GM18867 (cell line): ENCODE measurements at regions not wholly inside any gene's neighbourhood (a gene's known extent, or its start where the extent isn't known, plus 50 kb on each side); places are given as distances from the start of the nearest gene placed in this dataset.
"Not testable (repeated sequence)": the region's sequence is repeated elsewhere in the genome, so short reads cannot be mapped to it uniquely, and the experiment has no call there.

Source experiments
- ATAC-seq: cut with Tn5 transposase; IDR thresholded peaks from one replicate; pipeline ENCODE4 v1.9.1; 2021; ENCODE audit warnings: mild to moderate bottlenecking, moderate library complexity; ENCODE audit not compliant: unreplicated experiment

GRCh38 chr7:68828575-68828974, 769.7 kb upstream of the AUTS2 start:
- ATAC-seq, result no peak

DNA sequence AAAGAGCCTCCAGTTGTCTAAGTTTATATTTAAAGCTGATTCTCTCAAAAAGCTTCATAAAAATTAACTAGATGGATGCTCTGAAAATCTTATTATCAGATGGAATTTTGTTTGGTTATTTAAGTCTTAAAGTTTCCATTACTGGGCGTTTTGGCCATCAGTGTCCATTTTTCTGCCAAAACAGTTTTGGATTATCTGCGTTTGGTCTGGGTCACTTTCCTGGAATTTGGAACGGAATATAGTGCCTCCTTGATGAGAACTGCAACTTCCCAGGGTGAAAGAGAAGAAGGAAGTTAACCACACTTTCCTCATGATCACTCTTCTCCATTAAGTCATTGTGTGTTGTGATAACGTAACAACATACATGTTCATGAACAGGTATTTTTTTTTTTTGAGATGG, 764.9 kb upstream of the AUTS2 start:
- no peak for ATAC-seq

DNA sequence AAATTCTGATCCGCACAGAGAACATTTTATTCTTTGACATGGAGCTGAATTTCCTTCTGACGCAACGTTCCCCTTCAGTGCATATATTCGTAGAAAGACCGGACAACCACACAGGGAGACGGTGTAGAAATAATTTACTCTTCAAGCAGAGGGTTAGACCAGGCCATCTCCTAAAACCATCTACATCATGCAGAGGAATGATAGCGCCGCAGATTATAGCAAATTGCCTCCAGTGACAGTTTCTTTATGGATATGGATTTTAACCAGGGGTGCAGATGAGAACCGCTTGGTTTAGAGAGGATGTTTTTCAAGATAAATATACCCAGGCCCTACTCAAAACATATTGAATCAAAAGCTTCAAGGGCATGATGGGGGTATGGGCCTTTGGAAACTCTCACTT, 759.3 kb upstream of the AUTS2 start:
- no peak for ATAC-seq

DNA sequence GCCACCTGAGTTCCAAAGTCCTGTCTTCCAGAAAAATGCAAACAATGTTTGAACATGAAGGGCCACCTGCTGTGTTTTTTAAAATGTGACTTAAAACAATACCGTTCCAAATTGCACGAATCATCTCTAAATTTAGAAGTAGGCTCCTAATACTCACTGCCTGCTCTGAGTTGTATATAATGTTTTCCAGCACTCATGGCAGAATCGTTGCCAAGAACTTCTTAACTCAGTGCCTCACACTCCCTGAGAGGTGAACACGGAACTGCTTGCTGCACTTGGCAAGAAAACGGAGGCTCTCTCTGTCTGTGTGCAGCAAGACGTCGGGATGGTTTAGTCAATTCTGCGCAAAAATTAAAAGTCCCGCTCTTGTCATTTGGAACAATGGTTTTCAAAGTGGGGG, 757.3 kb upstream of the AUTS2 start:
- ATAC-seq, result no peak

- not testable (repeated sequence) for ATAC-seq
These were observed 754.3 kb upstream of the AUTS2 start for GRCh38 chr7:68843985-68844384.

DNA sequence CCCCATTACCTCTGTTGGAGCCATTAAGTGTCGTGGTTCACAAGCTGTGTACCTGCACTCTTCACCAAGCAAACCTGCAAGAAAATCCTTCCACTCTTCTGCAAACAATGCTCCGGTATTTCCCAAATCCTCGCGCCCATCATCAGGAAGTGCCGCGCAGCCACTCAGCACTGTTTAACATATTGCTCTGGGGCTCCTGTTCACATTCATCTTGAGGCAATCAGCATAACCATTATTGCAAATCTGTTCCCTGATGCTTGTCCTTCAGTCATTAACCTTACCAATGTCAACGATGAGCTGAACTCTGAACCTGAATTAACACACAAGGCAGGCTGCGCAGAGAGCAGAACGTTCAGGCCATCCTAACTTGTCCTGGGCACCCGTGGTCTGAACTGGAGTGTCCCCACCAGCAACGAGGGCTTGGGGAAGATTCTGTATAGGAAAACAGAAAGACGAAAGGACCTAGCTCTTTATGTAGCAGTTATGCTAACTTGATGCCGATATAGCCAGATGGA, 751.4 kb upstream of the AUTS2 start:
- no peak for ATAC-seq

GRCh38 chr7:68853254-68853653, 745.0 kb upstream of the AUTS2 start:
- no peak for ATAC-seq

GRCh38 chr7:68857571-68857970, 740.7 kb upstream of the AUTS2 start:
- no peak for ATAC-seq

DNA sequence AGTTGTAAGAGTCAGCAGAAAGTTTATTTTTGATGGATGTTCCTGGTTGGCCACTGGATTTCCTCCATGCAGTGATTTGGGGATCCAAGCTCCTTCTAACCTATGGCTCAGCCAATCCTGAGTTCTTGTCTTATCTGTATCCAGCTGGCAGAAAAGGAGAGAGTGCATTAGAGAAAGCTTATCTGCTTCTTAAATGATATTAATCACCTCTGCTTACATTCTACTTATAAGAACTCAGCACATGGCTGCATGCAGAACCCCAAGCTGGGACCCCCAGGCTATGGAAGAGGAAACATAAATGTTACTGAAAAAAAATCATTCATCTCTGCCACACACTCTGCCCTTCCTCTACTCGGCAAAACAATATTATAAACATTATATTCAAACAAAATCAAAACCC, 739.8 kb upstream of the AUTS2 start:
- ATAC-seq, result no peak

GRCh38 chr7:68861171-68861570, 737.1 kb upstream of the AUTS2 start:
- no peak for ATAC-seq

DNA sequence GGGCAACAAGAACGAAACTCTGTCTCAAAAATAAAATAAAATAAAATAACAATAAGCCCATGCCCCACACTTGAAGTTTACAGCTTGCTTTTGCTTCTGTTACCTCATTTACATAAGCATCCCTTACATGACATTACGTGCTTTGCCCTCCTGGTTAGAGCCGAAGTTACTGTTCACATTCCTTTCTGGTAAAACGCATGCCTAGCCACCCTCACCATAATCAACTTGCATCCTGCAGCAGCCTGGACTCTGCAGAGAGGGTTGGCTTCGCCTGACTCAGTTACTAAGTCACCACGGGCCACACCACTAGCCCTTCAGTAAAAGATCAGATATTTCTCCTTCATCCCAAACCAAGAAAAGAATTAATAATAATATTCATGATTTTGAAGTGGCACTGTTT, 736.0 kb upstream of the AUTS2 start:
- no peak for ATAC-seq

DNA sequence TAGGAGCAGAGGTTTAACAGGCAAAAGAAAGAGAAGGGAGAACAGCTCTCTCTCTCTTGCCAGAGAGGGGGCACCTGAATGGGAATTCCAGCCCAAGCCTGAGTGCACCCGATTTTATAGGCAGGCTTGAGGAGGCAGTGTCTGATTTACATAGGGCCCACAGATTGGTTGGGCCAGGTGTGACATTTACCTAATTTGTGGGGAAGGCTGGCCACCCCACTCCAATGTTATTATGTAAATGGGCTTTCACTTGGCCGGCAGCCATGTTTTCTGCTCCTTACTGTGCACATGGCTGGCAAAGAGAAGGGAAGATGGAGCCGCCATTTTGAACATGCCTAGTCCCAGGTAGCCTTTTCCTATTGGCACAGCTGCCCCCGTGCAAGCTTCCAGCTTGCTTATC, 735.5 kb upstream of the AUTS2 start:
- ATAC-seq, result no peak

- no peak for ATAC-seq
These were observed 732.7 kb upstream of the AUTS2 start for GRCh38 chr7:68865351-68866199.

- ATAC-seq, result no peak
These were observed 732.1 kb upstream of the AUTS2 start for GRCh38 chr7:68866200-68866570.

DNA sequence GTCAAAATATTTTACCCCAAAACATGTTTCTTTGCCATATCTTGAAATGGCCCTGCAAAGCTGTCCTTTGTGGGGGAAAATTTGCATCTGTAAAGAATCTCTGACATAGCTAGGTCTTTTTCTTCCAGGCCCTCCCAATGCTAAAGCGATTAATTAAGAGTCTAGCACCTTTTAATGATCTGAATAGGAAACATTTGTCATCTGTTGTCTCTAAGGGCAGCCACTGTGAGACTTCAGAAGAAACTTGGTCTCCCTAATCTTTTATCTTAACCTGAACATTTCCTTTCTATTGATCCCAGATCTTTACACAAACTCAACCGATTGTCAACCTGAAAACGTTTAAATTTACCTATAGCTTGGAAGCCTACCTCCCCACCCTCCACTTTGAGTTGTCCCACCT, 731.6 kb upstream of the AUTS2 start:
- not testable (repeated sequence) for ATAC-seq

DNA sequence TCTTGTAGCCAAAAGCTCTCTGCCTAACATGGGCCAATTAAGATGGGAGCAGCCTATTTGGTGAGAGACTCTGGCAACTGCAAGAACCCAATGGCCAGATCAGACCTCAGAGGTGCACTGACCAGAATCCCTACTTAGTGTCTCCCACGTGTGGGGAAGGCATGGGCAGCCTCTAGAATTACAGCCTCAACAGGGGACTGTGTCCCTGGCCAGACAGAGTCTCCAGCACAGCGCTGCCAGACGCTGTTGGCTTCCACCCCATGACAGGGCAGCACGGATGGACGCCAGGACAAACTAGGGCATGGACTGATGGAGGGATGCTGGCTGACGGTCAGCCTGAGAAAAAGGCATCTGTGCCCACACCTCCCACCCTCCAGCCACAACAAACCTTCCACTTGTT, 729.3 kb upstream of the AUTS2 start:
- no peak for ATAC-seq

DNA sequence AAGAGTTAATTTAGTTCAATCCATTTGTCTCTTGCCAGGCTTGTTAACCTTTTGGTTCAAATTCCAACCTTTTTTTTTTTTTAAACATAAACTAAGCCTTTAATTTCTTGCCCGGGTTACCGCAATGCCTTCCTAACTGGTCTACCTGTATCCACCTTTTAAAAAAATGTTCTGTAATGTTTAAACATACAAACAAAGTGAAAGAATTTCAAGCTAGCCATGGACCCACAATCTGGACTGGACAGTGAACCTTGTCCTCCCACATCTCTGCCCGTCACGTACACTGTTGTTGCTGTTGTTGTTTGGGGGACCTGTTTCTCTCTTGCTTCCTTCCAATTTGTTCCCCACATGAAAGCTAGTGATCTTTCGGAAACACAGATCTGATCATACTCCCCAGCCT, 724.7 kb upstream of the AUTS2 start:
- ATAC-seq, result no peak

DNA sequence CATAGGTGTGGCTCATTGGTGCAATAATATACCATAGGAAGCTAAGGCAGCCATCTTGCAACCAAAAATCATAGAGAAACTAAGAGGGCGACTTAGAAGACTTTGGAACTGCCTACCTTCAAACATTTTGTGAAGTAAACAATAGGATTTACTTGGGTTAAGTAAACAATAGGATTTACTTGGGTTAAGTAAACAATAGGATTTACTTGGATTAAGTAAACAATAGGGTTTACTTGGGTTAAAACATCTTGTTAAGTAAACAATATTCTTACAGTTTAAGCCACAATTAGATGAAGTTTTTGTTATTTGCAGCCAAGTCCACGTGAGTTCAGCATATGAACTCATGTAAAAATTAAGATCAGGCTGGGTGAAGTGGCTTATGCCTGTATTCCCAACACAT, 722.4 kb upstream of the AUTS2 start:
- no peak for ATAC-seq

DNA sequence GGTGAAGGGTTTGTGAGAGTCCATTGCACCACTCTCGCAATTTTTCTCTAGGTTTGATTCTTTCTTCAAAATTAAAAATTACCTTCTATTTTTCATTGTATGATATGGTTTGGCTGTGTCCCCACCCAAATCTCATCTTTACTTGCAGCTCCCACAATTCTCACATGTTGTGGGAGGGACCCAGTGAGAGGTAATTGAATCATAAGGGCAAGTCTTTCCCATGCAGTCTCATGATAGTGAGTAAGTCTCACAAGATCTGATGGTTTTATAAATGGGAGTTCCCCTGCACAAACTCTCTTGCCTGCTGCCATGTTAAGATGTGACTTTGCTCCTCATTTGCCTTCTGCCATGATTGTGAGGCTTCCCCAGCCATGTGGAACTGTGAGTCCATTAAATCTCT, 711.2 kb upstream of the AUTS2 start:
- ATAC-seq, result not testable (repeated sequence)

- ATAC-seq, result no peak
These were observed 709.3 kb upstream of the AUTS2 start for GRCh38 chr7:68888971-68889385.

- no peak for ATAC-seq
These were observed 706.0 kb upstream of the AUTS2 start for GRCh38 chr7:68892236-68892635.

GRCh38 chr7:68893411-68893810, 704.9 kb upstream of the AUTS2 start:
- ATAC-seq, result no peak

- ATAC-seq, result not testable (repeated sequence)
These were observed 699.1 kb upstream of the AUTS2 start for GRCh38 chr7:68899156-68899555.
